GM23338 (cell line): ENCODE measurements at regions not wholly inside any gene's neighbourhood (a gene's known extent, or its start where the extent isn't known, plus 50 kb on each side); places are given as distances from the start of the nearest gene placed in this dataset.

Experiments used
- ATAC-seq: fragments of 200-7000 bp; cut with Tn5 transposase; 3 replicates; pipeline ENCODE4 v1.9.1; 2020
- DNase-seq: peaks from one replicate; pipeline ENCODE4 v3.0.0-alpha.2; 2015; ENCODE audit warnings: low spot score
- H2AFZ ChIP-seq: fragments of 200-600 bp; sonication (generic); 2 replicates; pipeline ENCODE4 v1.8.0; 2016; ENCODE audit warnings: antibody characterized with exemption, mild to moderate bottlenecking, moderate library complexity
- H3F3A ChIP-seq: fragments of 200-600 bp; sonication (generic); replicated peaks from 2 replicates; pipeline ENCODE4 v1.8.0; 2017; ENCODE audit warnings: antibody characterized with exemption, mixed run types, low read depth
- H3K27ac ChIP-seq: fragments of 200-600 bp; sonication (generic); 2 replicates; pipeline ENCODE4 v1.6.1; 2016; ENCODE audit warnings: low read depth
- H3K27me3 ChIP-seq: fragments of 200-600 bp; sonication (generic); 2 replicates; pipeline ENCODE4 v1.8.0; 2016; ENCODE audit warnings: mild to moderate bottlenecking, mixed run types, moderate library complexity; ENCODE audit not compliant: insufficient read depth
- H3K36me3 ChIP-seq: fragments of 200-600 bp; sonication (generic); 2 replicates; pipeline ENCODE4 v1.8.0; 2016; ENCODE audit warnings: mild to moderate bottlenecking; ENCODE audit not compliant: insufficient read depth
- H3K4me1 ChIP-seq: fragments of 200-600 bp; sonication (generic); 2 replicates; pipeline ENCODE4 v1.8.0; 2016; ENCODE audit warnings: mild to moderate bottlenecking, moderate library complexity; ENCODE audit not compliant: insufficient read depth
- H3K4me2 ChIP-seq: fragments of 200-600 bp; sonication (generic); 2 replicates; pipeline ENCODE4 v1.7.1; 2017; ENCODE audit warnings: mixed run types
- H3K4me3 ChIP-seq: fragments of 200-600 bp; sonication (generic); 2 replicates; pipeline ENCODE4 v1.6.1; 2016; ENCODE audit warnings: mixed run types
- H3K79me2 ChIP-seq: fragments of 200-600 bp; sonication (generic); replicated peaks from 2 replicates; pipeline ENCODE4 v1.8.0; 2017; ENCODE audit warnings: mild to moderate bottlenecking; ENCODE audit not compliant: insufficient read depth
- H3K9me2 ChIP-seq: fragments of 200-600 bp; sonication (generic); 2 replicates; pipeline ENCODE4 v1.8.0; 2017; ENCODE audit not compliant: insufficient read depth
- H4K20me1 ChIP-seq: fragments of 200-600 bp; sonication (generic); replicated peaks from 2 replicates; pipeline ENCODE4 v1.8.0; 2017; ENCODE audit warnings: mild to moderate bottlenecking; ENCODE audit not compliant: insufficient read depth
- H3K27ac Mint-ChIP-seq: 2 replicates; pipeline ENCODE4 v1.8.0; 2020; ENCODE audit warnings: inconsistent platforms, mild to moderate bottlenecking, moderate library complexity, mixed read lengths
- H3K27me3 Mint-ChIP-seq: 3 replicates; pipeline ENCODE4 v1.8.0; 2022; ENCODE audit warnings: low read depth, mild to moderate bottlenecking, moderate library complexity, mixed read lengths, inconsistent platforms; ENCODE audit not compliant: insufficient read depth, poor library complexity
- H3K36me3 Mint-ChIP-seq: 3 replicates; pipeline ENCODE4 v1.8.0; 2021; ENCODE audit warnings: low read depth, mild to moderate bottlenecking, inconsistent platforms, moderate library complexity, mixed read lengths
- H3K4me1 Mint-ChIP-seq: 3 replicates; pipeline ENCODE4 v1.8.0; 2020; ENCODE audit warnings: mild to moderate bottlenecking, inconsistent platforms, mixed read lengths
- H3K4me3 Mint-ChIP-seq: 3 replicates; pipeline ENCODE4 v1.8.0; 2021; ENCODE audit warnings: moderate library complexity, mild to moderate bottlenecking, inconsistent platforms, mixed read lengths
- H3K9me3 Mint-ChIP-seq: 3 replicates; pipeline ENCODE4 v1.8.0; 2020; ENCODE audit warnings: moderate library complexity, mild to moderate bottlenecking, inconsistent platforms, mixed read lengths
- CREB1 ChIP-seq: fragments of 250-450 bp; sonication (Bioruptor Pico); IDR thresholded peaks from 2 replicates; pipeline ENCODE4 v1.5.0; 2020; ENCODE audit warnings: low read depth, mild to moderate bottlenecking, moderate library complexity
- CTCF ChIP-seq, 2 experiments: fragments of 200-600 bp in 1 of 2; sonication (generic) in 1 of 2; conservative IDR thresholded peaks; 2 replicates each; pipeline versions ENCODE4 v1.5.1 to v1.6.1; 2016 to 2017; ENCODE audit warnings: antibody characterized with exemption in 2 of 2, low read depth in 2 of 2, mild to moderate bottlenecking in 2 of 2, moderate library complexity in 1 of 2
- ETS1 ChIP-seq: IDR thresholded peaks from 2 replicates; pipeline ENCODE4 v1.6.1; 2016; ENCODE audit warnings: antibody characterized with exemption
- EZH2 ChIP-seq: fragments of 200-600 bp; sonication (generic); IDR thresholded peaks from one replicate; pipeline ENCODE4 v1.8.0; 2017; ENCODE audit warnings: antibody characterized with exemption, mild to moderate bottlenecking, low read depth; ENCODE audit not compliant: unreplicated experiment
- EZH2phosphoT487 ChIP-seq: fragments of 200-600 bp; sonication (generic); IDR thresholded peaks from one replicate; pipeline ENCODE4 v1.8.1; 2018; ENCODE audit warnings: antibody characterized with exemption; ENCODE audit not compliant: unreplicated experiment
- JUNB ChIP-seq: IDR thresholded peaks from one replicate; pipeline ENCODE4 v1.6.1; 2016; ENCODE audit warnings: antibody characterized with exemption; ENCODE audit not compliant: unreplicated experiment
- NANOG ChIP-seq: IDR thresholded peaks from 2 replicates; pipeline ENCODE4 v1.6.1; 2016; ENCODE audit warnings: antibody characterized with exemption, borderline replicate concordance
- POLR2AphosphoS5 ChIP-seq: IDR thresholded peaks from 2 replicates; pipeline ENCODE4 v1.6.1; 2016; ENCODE audit warnings: antibody characterized with exemption, low read depth
- REST ChIP-seq: IDR thresholded peaks from one replicate; pipeline ENCODE4 v1.6.1; 2018; ENCODE audit warnings: antibody characterized with exemption; ENCODE audit not compliant: unreplicated experiment
- STAT1 ChIP-seq: IDR thresholded peaks from one replicate; pipeline ENCODE4 v1.6.1; 2016; ENCODE audit warnings: antibody characterized with exemption; ENCODE audit not compliant: unreplicated experiment
- ZNF114 ChIP-seq: fragments of 250-450 bp; sonication (Bioruptor Pico); IDR thresholded peaks from 2 replicates; pipeline ENCODE4 v1.5.0; 2020; ENCODE audit warnings: mild to moderate bottlenecking, moderate library complexity
- ZNF331 ChIP-seq: fragments of 250-450 bp; sonication (Bioruptor Pico); IDR thresholded peaks from 2 replicates; pipeline ENCODE4 v1.5.0; 2020; ENCODE audit warnings: low read depth, mild to moderate bottlenecking, moderate library complexity
- ZNF462 ChIP-seq: fragments of 250-450 bp; sonication (Bioruptor Pico); IDR thresholded peaks from 2 replicates; pipeline ENCODE4 v1.5.0; 2020; ENCODE audit warnings: mild to moderate bottlenecking, moderate library complexity

GRCh38 chr1:59219916-59220315 is 77.0 kb upstream of the FGGY start:
- Histone ChIP-seq H2AFZ (no peak overlapping the region), H3K27ac (no peak overlapping the region), H3K9me2 (0 out of 2 replicates have a peak, but pooled peaks cover 12% of the 10 kb centered on the region), H3F3A (no peaks in the 10 kb centered on the region), H3K4me3 (no peak overlapping the region), H3K27me3 (no peaks in the 10 kb centered on the region), H3K79me2 (no peaks in the 10 kb centered on the region), H3K36me3 (no peaks in the 10 kb centered on the region), H4K20me1 (no peaks in the 10 kb centered on the region), H3K4me1 (no peaks in the 10 kb centered on the region), H3K4me2 (no peak overlapping the region)
- Mint-ChIP-seq H3K4me3 (no peak overlapping the region), H3K36me3 (peaks cover 7% of the 10 kb centered on the region), H3K27ac (no peak overlapping the region), H3K27me3 (no peaks in the 10 kb centered on the region), H3K4me1 (peaks cover 8% of the 10 kb centered on the region), H3K9me3 (peaks cover 12% of the 10 kb centered on the region)
- TF ChIP-seq CREB1 (CRISPR knock-in tag) (no peak), ZNF114 (CRISPR knock-in tag) (no peak), EZH2phosphoT487 (no peak), ZNF462 (CRISPR knock-in tag) (no peak), NANOG (no peak), POLR2AphosphoS5 (no peak), REST (no peak), STAT1 (no peak), EZH2 (no peak), JUNB (no peak), ZNF331 (no peak), CTCF (conservative IDR thresholded peaks at IDR 0.05; ENCODE audit: low read depth in 2 of 2) (no peak), ETS1 (no peak)
- DNase-seq (no peak), ATAC-seq (no peak)
